Kidney epithelial cell (primary cell): ENCODE measurements at regions not wholly inside any gene's neighbourhood (a gene's known extent, or its start where the extent isn't known, plus 50 kb on each side); places are given as distances from the start of the nearest gene placed in this dataset.
A peak's percentile ranks its signal among the peaks of the same experiment; 100 is the strongest.

Experiments
- DNase-seq: peaks from one replicate; pipeline ENCODE4 v3.0.0-alpha.2; 2010; ENCODE audit warnings: low read depth
- H3K27me3 ChIP-seq: 2 replicates; pipeline ENCODE4 v1.6.0; 2011; ENCODE audit warnings: low read length; ENCODE audit not compliant: control insufficient read depth, insufficient read depth
- H3K36me3 ChIP-seq: 2 replicates; pipeline ENCODE4 v1.5.1; 2011; ENCODE audit warnings: low read length; ENCODE audit not compliant: control insufficient read depth, insufficient read depth
- H3K4me3 ChIP-seq: 2 replicates; pipeline ENCODE4 v1.5.1; 2011; ENCODE audit warnings: low read depth, mild to moderate bottlenecking, control low read depth, low read length
- CTCF ChIP-seq: IDR thresholded peaks from 2 replicates; pipeline ENCODE4 v1.5.1; 2011; ENCODE audit warnings: mild to moderate bottlenecking, moderate library complexity, low read length, control low read depth, inconsistent platforms; ENCODE audit not compliant: insufficient read depth, poor library complexity, severe bottlenecking

- no peaks in the 10 kb centered on the region for H3K36me3 ChIP-seq
- TF ChIP-seq CTCF = no peak
- no peak for DNase-seq
- H3K27me3 ChIP-seq = no peaks in the 10 kb centered on the region
- H3K4me3 ChIP-seq = no peak overlapping the region
Observed at GRCh38 chr13:31885994-31886393, 145.6 kb upstream of the FRY start.

- Histone ChIP-seq H3K27me3 (no peaks in the 10 kb centered on the region), H3K4me3 (no peak overlapping the region), H3K36me3 (no peaks in the 10 kb centered on the region)
- no peak for DNase-seq
- TF ChIP-seq CTCF = no peak
Observed at GRCh38 chr13:31887286-31887685, 144.3 kb upstream of the FRY start.

- Histone ChIP-seq H3K4me3 (no peak overlapping the region), H3K27me3 (no peaks in the 10 kb centered on the region), H3K36me3 (no peaks in the 10 kb centered on the region)
- no peak for DNase-seq
- no peak for TF ChIP-seq CTCF
Observed at GRCh38 chr13:31890946-31891345, 140.6 kb upstream of the FRY start.

GRCh38 chr13:31891472-31891871 lies 140.1 kb upstream of the FRY start:
- peak; percentile 35 for DNase-seq
- no peak for TF ChIP-seq CTCF
- Histone ChIP-seq H3K27me3 (no peaks in the 10 kb centered on the region), H3K36me3 (no peaks in the 10 kb centered on the region), H3K4me3 (no peak overlapping the region)

GRCh38 chr13:31894931-31895330 lies 136.6 kb upstream of the FRY start:
- Histone ChIP-seq H3K4me3 (no peak overlapping the region), H3K27me3 (no peaks in the 10 kb centered on the region), H3K36me3 (no peaks in the 10 kb centered on the region)
- TF ChIP-seq CTCF = no peak
- no peak for DNase-seq

- Histone ChIP-seq H3K36me3 (no peaks in the 10 kb centered on the region), H3K4me3 (no peak overlapping the region), H3K27me3 (no peaks in the 10 kb centered on the region)
- TF ChIP-seq CTCF = no peak
- no peak for DNase-seq
Observed at GRCh38 chr13:31895691-31896090, 135.9 kb upstream of the FRY start.
